ENCODE measurements at regions not wholly inside any gene's neighbourhood (a gene's known extent, or its start where the extent isn't known, plus 50 kb on each side); places are given as distances from the start of the nearest gene placed in this dataset.

- Histone ChIP-seq H3K27me3 (replicated peaks; ENCODE audit: control insufficient read depth, insufficient read depth, low read length) (peaks cover 1% of the 10 kb centered on the region), H3K36me3 (ENCODE audit: control insufficient read depth, insufficient read depth, low read length) (no peaks in the 10 kb centered on the region), H3K4me3 (replicated peaks; ENCODE audit: low read depth, low read length) (no peak overlapping the region)
- TF ChIP-seq CTCF (IDR thresholded peaks at IDR 0.05; ENCODE audit: insufficient read depth, low read length, poor library complexity, severe bottlenecking), result no peak
- DNase-seq (ENCODE audit: extremely low read depth, insufficient read length), result no peak
Observed at GRCh38 chr11:114783805-114784204, 105.5 kb downstream of the NXPE2 start.

GRCh38 chr11:114784216-114784615 is 105.9 kb downstream of the NXPE2 start:
- Histone ChIP-seq H3K36me3 (ENCODE audit: control insufficient read depth, insufficient read depth, low read length) (no peaks in the 10 kb centered on the region), H3K4me3 (replicated peaks; ENCODE audit: low read depth, low read length) (no peak overlapping the region), H3K27me3 (replicated peaks; ENCODE audit: control insufficient read depth, insufficient read depth, low read length) (peaks cover 1% of the 10 kb centered on the region)
- TF ChIP-seq CTCF (IDR thresholded peaks at IDR 0.05; ENCODE audit: insufficient read depth, low read length, poor library complexity, severe bottlenecking), result no peak
- no peak for DNase-seq (ENCODE audit: extremely low read depth, insufficient read length)

- no peak overlapping the region for H3K4me3 ChIP-seq (replicated peaks; ENCODE audit: low read depth, low read length)
- no peak for TF ChIP-seq CTCF (IDR thresholded peaks at IDR 0.05; ENCODE audit: insufficient read depth, low read length, poor library complexity, severe bottlenecking)
- H3K36me3 ChIP-seq (ENCODE audit: control insufficient read depth, insufficient read depth, low read length), result no peaks in the 10 kb centered on the region
- DNase-seq (ENCODE audit: extremely low read depth, insufficient read length), result no peak
- H3K27me3 ChIP-seq (replicated peaks; ENCODE audit: control insufficient read depth, insufficient read depth, low read length), result peaks cover 1% of the 10 kb centered on the region
Observed at GRCh38 chr11:114784891-114785290, 106.6 kb downstream of the NXPE2 start.

GRCh38 chr11:114785820-114786219 is 107.5 kb downstream of the NXPE2 start:
- TF ChIP-seq CTCF (IDR thresholded peaks at IDR 0.05; ENCODE audit: insufficient read depth, low read length, poor library complexity, severe bottlenecking), result no peak
- H3K4me3 ChIP-seq (replicated peaks; ENCODE audit: low read depth, low read length), result no peak overlapping the region
- no peak for DNase-seq (ENCODE audit: extremely low read depth, insufficient read length)
- no peaks in the 10 kb centered on the region for H3K36me3 ChIP-seq (ENCODE audit: control insufficient read depth, insufficient read depth, low read length)
- peaks cover 1% of the 10 kb centered on the region for H3K27me3 ChIP-seq (replicated peaks; ENCODE audit: control insufficient read depth, insufficient read depth, low read length)

GRCh38 chr11:114787126-114787525 is 108.8 kb downstream of the NXPE2 start:
- no peaks in the 10 kb centered on the region for H3K36me3 ChIP-seq (ENCODE audit: control insufficient read depth, insufficient read depth, low read length)
- no peak for DNase-seq (ENCODE audit: extremely low read depth, insufficient read length)
- TF ChIP-seq CTCF (IDR thresholded peaks at IDR 0.05; ENCODE audit: insufficient read depth, low read length, poor library complexity, severe bottlenecking), result no peak
- H3K27me3 ChIP-seq (replicated peaks; ENCODE audit: control insufficient read depth, insufficient read depth, low read length), result peaks cover 1% of the 10 kb centered on the region
- no peak overlapping the region for H3K4me3 ChIP-seq (replicated peaks; ENCODE audit: low read depth, low read length)

GRCh38 chr11:114790910-114791309 is 112.6 kb downstream of the NXPE2 start:
- no peak for TF ChIP-seq CTCF (IDR thresholded peaks at IDR 0.05; ENCODE audit: insufficient read depth, low read length, poor library complexity, severe bottlenecking)
- no peak overlapping the region for H3K4me3 ChIP-seq (replicated peaks; ENCODE audit: low read depth, low read length)
- no peaks in the 10 kb centered on the region for H3K36me3 ChIP-seq (ENCODE audit: control insufficient read depth, insufficient read depth, low read length)
- no peaks in the 10 kb centered on the region for H3K27me3 ChIP-seq (replicated peaks; ENCODE audit: control insufficient read depth, insufficient read depth, low read length)
- no peak for DNase-seq (ENCODE audit: extremely low read depth, insufficient read length)
